ENCODE measurements at regions not wholly inside any gene's neighbourhood (a gene's known extent, or its start where the extent isn't known, plus 50 kb on each side); places are given as distances from the start of the nearest gene placed in this dataset.

DNA sequence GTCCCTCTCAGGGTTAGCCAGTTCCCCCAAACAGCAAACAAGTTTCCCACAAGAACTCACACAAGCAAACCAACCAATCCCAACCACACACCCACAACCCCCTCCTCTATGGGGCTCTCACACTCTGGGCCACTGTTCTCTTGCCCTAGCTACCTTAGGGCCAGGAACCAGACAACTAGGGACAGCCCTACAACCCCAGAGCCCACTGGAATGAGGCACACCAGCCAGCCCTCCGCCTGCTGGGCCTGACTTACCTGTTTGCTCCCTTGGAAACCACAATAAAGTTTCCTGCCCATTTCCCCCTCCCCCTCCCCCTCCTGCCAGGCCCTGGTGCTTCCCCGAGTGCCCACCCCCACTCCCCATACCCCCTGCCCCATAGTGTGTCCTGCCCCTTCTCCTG lies 132.6 kb downstream of the WDR11 start:
- TF ChIP-seq CTCF (IDR thresholded peaks at IDR 0.05; ENCODE audit: low read depth, low read length), result no peak
- TF ChIP-seq, protein P1, sequence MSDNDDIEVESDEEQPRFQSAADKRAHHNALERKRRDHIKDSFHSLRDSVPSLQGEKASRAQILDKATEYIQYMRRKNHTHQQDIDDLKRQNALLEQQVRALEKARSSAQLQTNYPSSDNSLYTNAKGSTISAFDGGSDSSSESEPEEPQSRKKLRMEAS (IDR thresholded peaks at IDR 0.05; ENCODE audit: low read depth, low read length), result no peak
